ENCODE measurements at regions not wholly inside any gene's neighbourhood (a gene's known extent, or its start where the extent isn't known, plus 50 kb on each side); places are given as distances from the start of the nearest gene placed in this dataset.

- H3K4me3 Mint-ChIP-seq = no peak overlapping the region
- ChIA-PET CTCF (no interaction called here), POLR2A (no interaction called here)
- no peak overlapping the region for H3K27ac Mint-ChIP-seq
- no peak for DNase-seq
- H3K36me3 Mint-ChIP-seq (ENCODE audit: low read depth) = no peaks in the 10 kb centered on the region
- no peak for TF ChIP-seq CTCF (IDR thresholded peaks at IDR 0.05)
- peaks cover 3% of the 10 kb centered on the region for H3K9me3 Mint-ChIP-seq
- H3K27me3 Mint-ChIP-seq = no peaks in the 10 kb centered on the region
- no peaks in the 10 kb centered on the region for H3K4me1 Mint-ChIP-seq
- ATAC-seq (ENCODE audit: low read depth) = no peak
- intact Hi-C loops (cut with micrococcal nuclease) = no loop called here
Measured at GRCh38 chr2:155643056-155643775, 689.3 kb downstream of the NR4A2 start.

GRCh38 chr2:155633887-155634570 is 698.5 kb downstream of the NR4A2 start:
- H3K9me3 Mint-ChIP-seq = no peaks in the 10 kb centered on the region
- no peak overlapping the region for H3K27ac Mint-ChIP-seq
- intact Hi-C loops (cut with micrococcal nuclease) = no loop called here
- DNase-seq = no peak
- no peaks in the 10 kb centered on the region for H3K27me3 Mint-ChIP-seq
- H3K36me3 Mint-ChIP-seq (ENCODE audit: low read depth) = no peaks in the 10 kb centered on the region
- no peak overlapping the region for H3K4me3 Mint-ChIP-seq
- TF ChIP-seq CTCF (IDR thresholded peaks at IDR 0.05) = no peak
- H3K4me1 Mint-ChIP-seq = no peaks in the 10 kb centered on the region
- ChIA-PET POLR2A (no interaction called here), CTCF (no interaction called here)
- no peak for ATAC-seq (ENCODE audit: low read depth)

- Mint-ChIP-seq H3K9me3 (no peaks in the 10 kb centered on the region), H3K4me1 (no peaks in the 10 kb centered on the region), H3K27ac (no peak overlapping the region), H3K4me3 (no peak overlapping the region), H3K27me3 (no peaks in the 10 kb centered on the region), H3K36me3 (ENCODE audit: low read depth) (no peaks in the 10 kb centered on the region)
- POLR2A ChIA-PET = no interaction called here
- TF ChIP-seq CTCF (IDR thresholded peaks at IDR 0.05) = no peak
- ATAC-seq (ENCODE audit: low read depth) (no peak), DNase-seq (no peak)
- intact Hi-C loops (cut with micrococcal nuclease) = no loop called here
- CTCF ChIA-PET = no interaction called here
Measured at GRCh38 chr2:155633060-155633839, 699.3 kb downstream of the NR4A2 start.

DNA sequence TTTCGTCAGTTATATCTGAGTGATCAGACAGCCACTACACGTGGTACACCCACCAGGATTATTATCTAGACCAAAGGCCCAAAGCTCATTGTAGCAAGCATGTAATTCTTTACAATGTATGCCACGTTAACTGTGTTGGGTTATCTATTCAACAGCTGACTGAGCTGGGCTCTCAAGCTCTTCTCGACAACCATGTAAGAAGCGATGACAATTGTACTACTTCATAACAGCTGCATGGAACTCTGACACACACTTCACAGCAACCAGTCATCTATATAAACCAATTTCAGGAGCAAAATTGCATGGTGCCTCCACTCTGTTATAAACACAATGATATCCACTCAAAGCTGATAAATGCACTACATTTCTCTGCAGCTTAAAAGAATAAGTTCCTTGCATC is 701.8 kb downstream of the NR4A2 start:
- Mint-ChIP-seq H3K27me3 (no peaks in the 10 kb centered on the region), H3K36me3 (ENCODE audit: low read depth) (no peaks in the 10 kb centered on the region), H3K27ac (no peak overlapping the region), H3K4me1 (no peaks in the 10 kb centered on the region), H3K4me3 (no peak overlapping the region), H3K9me3 (peaks cover 2% of the 10 kb centered on the region)
- DNase-seq = no peak
- no peak for ATAC-seq (ENCODE audit: low read depth)
- ChIA-PET POLR2A (no interaction called here), CTCF (no interaction called here)
- no peak for TF ChIP-seq CTCF (IDR thresholded peaks at IDR 0.05)
- intact Hi-C loops (cut with micrococcal nuclease) = no loop called here

DNA sequence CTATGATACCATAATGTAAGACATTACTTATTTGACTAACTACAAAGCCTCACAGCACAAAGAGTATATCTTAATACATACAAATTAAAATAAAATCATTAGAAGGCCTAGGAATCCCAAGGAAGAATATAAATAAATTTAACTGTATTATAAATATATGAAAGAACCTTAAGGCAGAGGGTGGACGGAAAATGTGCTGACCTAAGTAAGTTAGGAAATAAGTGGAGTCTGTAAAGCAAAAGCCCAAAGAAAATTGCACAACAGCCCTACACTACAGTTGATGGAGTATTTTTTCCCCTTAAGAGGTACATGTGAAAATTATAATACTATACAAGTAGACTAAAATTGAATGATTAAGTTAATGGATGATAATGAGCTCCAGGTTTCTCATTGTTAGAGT is 710.1 kb downstream of the NR4A2 start:
- Mint-ChIP-seq H3K4me1 (no peaks in the 10 kb centered on the region), H3K27me3 (no peaks in the 10 kb centered on the region), H3K9me3 (peaks cover 5% of the 10 kb centered on the region), H3K36me3 (ENCODE audit: low read depth) (no peaks in the 10 kb centered on the region), H3K27ac (no peak overlapping the region), H3K4me3 (no peak overlapping the region)
- ATAC-seq (ENCODE audit: low read depth) = no peak
- no peak for DNase-seq
- no peak for TF ChIP-seq CTCF (IDR thresholded peaks at IDR 0.05)
- intact Hi-C loops (cut with micrococcal nuclease) = no loop called here
- POLR2A ChIA-PET = no interaction called here
- CTCF ChIA-PET = no interaction called here

All from activated B cell treated with CpG ODN at 0.5 μM for 24 hours (primary cell).